Esophagus squamous epithelium (tissue), 5 donors: ENCODE measurements at regions not wholly inside any gene's neighbourhood (a gene's known extent, or its start where the extent isn't known, plus 50 kb on each side); places are given as distances from the start of the nearest gene placed in this dataset.
A peak's percentile ranks its signal among the peaks of the same experiment; 100 is the strongest.

Source experiments
- DNase-seq: peaks from one replicate; lab custom pipeline; 2025; lab: John Stamatoyannopoulos, UW
- H3K27ac ChIP-seq, 4 donors: fragments of 200-600 bp; sonication (generic); one replicate each; pipeline ENCODE4 v1.5.1; 2016 to 2019; ENCODE audit warnings: mild to moderate bottlenecking in 1 of 4
- H3K27me3 ChIP-seq, 4 donors: fragments of 200-600 bp; sonication (generic); 1 replicate in 3 of 4; 2 replicates in 1 of 4; pipeline versions ENCODE4 v1.5.1 to v1.6.0; 2017 to 2021; ENCODE audit warnings: antibody characterized with exemption in 1 of 4
- H3K36me3 ChIP-seq, 3 donors: fragments of 200-600 bp; sonication (generic); one replicate each; pipeline ENCODE4 v1.5.1; 2016 to 2019
- H3K4me1 ChIP-seq, 3 donors: fragments of 200-600 bp; sonication (generic); one replicate each; pipeline ENCODE4 v1.5.1; 2017 to 2019
- H3K4me3 ChIP-seq, 4 donors: fragments of 200-600 bp; sonication (generic); 1 replicate in 3 of 4; 2 replicates in 1 of 4; pipeline ENCODE4 v1.5.1; 2016 to 2019; ENCODE audit warnings: mild to moderate bottlenecking in 2 of 4, moderate library complexity in 1 of 4
- H3K9me3 ChIP-seq, 3 donors: fragments of 200-600 bp; sonication (generic); one replicate each; pipeline ENCODE4 v1.5.1; 2016 to 2019
- POLR2A ChIP-seq, 4 donors: fragments of 450-650 bp; IDR thresholded peaks; one replicate each; pipeline ENCODE4 v1.6.1; 2017; ENCODE audit warnings: antibody characterized with exemption in 4 of 4, mild to moderate bottlenecking in 4 of 4, moderate library complexity in 3 of 4
- WGBS, 2 donors: methylation state at CpG; one replicate each; pipeline ENCODE4 v1.1.5; 2018; 5-methylcytosine and 5-hydroxymethylcytosine counted together
- intact Hi-C: fragments of 100-400 bp; cut with DNase I; formaldehyde crosslinking; loops from one replicate; pipeline ENCODE4 v1.15.0; 2022
- TF ChIP-seq, protein P1 (sequence below), 6 experiments: fragments of 450-650 bp in 4 of 6; fragments of 200-600 bp in 2 of 6; sonication (generic) in 2 of 6; IDR thresholded peaks; one replicate each; pipeline ENCODE4 v1.5.1; 2016 to 2019; ENCODE audit warnings: antibody characterized with exemption in 6 of 6, mild to moderate bottlenecking in 4 of 6, moderate library complexity in 4 of 6
- donor health status: DM: yes; HTN: yes; CAD: no.

- no peak for DNase-seq
- no peaks in the 10 kb centered on the region for H3K9me3 ChIP-seq
- H3K4me1 ChIP-seq, result no peaks in the 10 kb centered on the region
- peaks cover 0 to 4% (median 0%) of the 10 kb centered on the region in 4 donors for H3K27me3 ChIP-seq
- H3K27ac ChIP-seq, result no peak overlapping the region
- TF ChIP-seq POLR2A (IDR thresholded peaks at IDR 0.05), result no peak
- TF ChIP-seq, protein P1, sequence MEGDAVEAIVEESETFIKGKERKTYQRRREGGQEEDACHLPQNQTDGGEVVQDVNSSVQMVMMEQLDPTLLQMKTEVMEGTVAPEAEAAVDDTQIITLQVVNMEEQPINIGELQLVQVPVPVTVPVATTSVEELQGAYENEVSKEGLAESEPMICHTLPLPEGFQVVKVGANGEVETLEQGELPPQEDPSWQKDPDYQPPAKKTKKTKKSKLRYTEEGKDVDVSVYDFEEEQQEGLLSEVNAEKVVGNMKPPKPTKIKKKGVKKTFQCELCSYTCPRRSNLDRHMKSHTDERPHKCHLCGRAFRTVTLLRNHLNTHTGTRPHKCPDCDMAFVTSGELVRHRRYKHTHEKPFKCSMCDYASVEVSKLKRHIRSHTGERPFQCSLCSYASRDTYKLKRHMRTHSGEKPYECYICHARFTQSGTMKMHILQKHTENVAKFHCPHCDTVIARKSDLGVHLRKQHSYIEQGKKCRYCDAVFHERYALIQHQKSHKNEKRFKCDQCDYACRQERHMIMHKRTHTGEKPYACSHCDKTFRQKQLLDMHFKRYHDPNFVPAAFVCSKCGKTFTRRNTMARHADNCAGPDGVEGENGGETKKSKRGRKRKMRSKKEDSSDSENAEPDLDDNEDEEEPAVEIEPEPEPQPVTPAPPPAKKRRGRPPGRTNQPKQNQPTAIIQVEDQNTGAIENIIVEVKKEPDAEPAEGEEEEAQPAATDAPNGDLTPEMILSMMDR (IDR thresholded peaks at IDR 0.05), result no peak
- WGBS, 2 donors, result 55 to 60% methylated on average over 5 of the region's 5 CpGs
- no peaks in the 10 kb centered on the region for H3K36me3 ChIP-seq
- intact Hi-C loops, result no loop called here
- no peak overlapping the region for H3K4me3 ChIP-seq
Measured at GRCh38 chr11:18878211-18878610, 61.0 kb downstream of the MRGPRX1 start.

DNA sequence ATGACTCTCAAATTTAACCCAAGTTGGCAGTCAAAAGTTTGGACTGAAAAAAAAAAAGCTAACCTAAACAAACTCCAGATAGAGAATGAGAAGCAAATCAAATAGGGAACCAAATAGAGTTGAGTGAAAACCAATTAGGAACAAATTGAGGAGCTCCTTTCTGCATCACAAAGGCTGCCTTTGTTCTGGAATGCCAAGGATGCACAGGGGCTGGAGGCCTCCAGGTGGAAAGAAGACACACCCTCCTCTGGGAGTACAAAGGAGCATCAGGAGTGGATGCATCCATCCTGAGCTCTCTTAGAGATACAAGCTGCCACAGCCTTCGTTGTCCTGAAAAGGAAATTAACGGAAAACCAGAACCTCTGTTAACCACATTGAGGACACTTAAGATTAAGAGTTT, 73.3 kb downstream of the MRGPRX1 start:
- H3K4me3 ChIP-seq, result no peak overlapping the region
- H3K9me3 ChIP-seq, result no peaks in the 10 kb centered on the region
- intact Hi-C loops, result no loop called here
- H3K27me3 ChIP-seq, result peaks cover 0 to 18% (median 0%) of the 10 kb centered on the region in 4 donors
- H3K36me3 ChIP-seq, result no peaks in the 10 kb centered on the region
- DNase-seq, result no peak
- TF ChIP-seq, protein P1 (IDR thresholded peaks at IDR 0.05), result no peak
- TF ChIP-seq POLR2A (IDR thresholded peaks at IDR 0.05), result no peak
- 77 to 86% methylated on average over 2 of the region's 2 CpGs for WGBS, 2 donors
- no peak overlapping the region for H3K27ac ChIP-seq
- H3K4me1 ChIP-seq, result no peaks in the 10 kb centered on the region

DNA sequence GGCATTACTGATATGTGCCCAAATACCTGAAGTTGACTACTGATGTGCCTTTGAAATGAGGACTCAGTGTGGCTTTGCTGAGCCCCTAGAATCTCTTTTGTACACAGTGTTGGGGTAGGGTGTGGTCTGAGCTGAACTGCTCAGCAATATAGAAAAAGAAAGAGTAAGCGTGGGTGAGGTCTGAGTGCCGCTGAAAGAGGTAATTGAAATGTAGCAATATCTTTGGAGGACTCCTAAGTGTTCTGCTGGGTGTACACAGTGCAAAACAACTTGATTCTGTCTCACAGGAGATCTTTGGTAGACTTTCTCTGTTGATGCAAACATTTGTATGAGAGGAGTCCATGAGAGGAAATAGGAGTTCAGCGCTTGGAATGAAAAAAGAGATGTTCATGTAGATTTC, 73.7 kb upstream of the PTPN5 start:
- 49 to 70% methylated on average over 3 of the region's 3 CpGs for whole genome bisulfite sequencing, 2 donors
- H3K27me3 ChIP-seq, result peaks cover 0 to 18% (median 0%) of the 10 kb centered on the region in 4 donors
- H3K4me3 ChIP-seq, result no peak overlapping the region
- H3K9me3 ChIP-seq, result no peaks in the 10 kb centered on the region
- TF ChIP-seq POLR2A (IDR thresholded peaks at IDR 0.05), result no peak
- TF ChIP-seq, protein P1 (IDR thresholded peaks at IDR 0.05), result no peak
- no peak for DNase-seq
- no peaks in the 10 kb centered on the region for H3K4me1 ChIP-seq
- no peaks in the 10 kb centered on the region for H3K36me3 ChIP-seq
- intact Hi-C loops, result no loop called here
- no peak overlapping the region for H3K27ac ChIP-seq

DNA sequence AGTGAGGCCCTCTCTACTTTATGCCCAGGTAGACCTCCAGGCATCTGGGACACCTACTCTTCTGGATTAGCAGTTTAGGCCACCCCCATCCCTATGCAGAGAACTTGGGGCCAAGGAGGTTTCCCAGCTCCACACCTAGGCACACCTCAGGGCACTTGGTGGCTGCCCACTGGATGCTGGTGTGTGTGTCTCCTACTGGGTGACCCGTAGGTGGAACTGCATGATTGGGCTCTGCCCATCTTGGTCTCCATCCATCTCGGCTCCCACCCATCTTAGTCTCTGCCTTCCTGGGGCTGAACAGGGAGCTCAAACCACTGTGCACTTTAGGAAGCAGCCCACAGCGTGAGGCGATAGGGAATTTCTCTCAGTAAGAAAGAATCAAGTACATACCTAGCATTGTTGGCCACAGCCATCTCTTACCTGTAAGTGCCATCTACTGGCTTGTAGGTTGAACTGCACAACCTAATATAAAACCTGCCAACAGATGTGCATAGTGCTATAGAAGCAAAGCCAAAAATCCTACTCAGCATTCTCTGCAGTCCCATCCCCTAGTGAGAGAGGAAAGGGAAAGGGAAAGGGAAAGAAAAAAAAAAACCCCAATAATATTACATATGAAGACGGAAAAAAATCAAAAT, 61.6 kb upstream of the PTPN5 start:
- Histone ChIP-seq H3K9me3 (no peaks in the 10 kb centered on the region), H3K4me1 (no peaks in the 10 kb centered on the region), H3K27ac (no peak overlapping the region), H3K36me3 (no peaks in the 10 kb centered on the region), H3K4me3 (no peak overlapping the region), H3K27me3 (no peaks in the 10 kb centered on the region)
- WGBS, 2 donors, result 10 to 16% methylated on average over 2 to 4 of the region's 5 CpGs
- intact Hi-C loops, result no loop called here
- DNase-seq, result no peak
- no peak for TF ChIP-seq POLR2A (IDR thresholded peaks at IDR 0.05)
- TF ChIP-seq, protein P1 (IDR thresholded peaks at IDR 0.05), result peak in 4 of 6 experiments; percentile 27 to 67 (median 30)

GRCh38 chr11:18849406-18849805, 57.8 kb upstream of the PTPN5 start:
- Histone ChIP-seq H3K36me3 (no peaks in the 10 kb centered on the region), H3K9me3 (no peaks in the 10 kb centered on the region), H3K4me1 (no peaks in the 10 kb centered on the region), H3K27me3 (peaks cover 0 to 3% (median 0%) of the 10 kb centered on the region in 4 donors), H3K4me3 (no peak overlapping the region), H3K27ac (no peak overlapping the region)
- WGBS, 2 donors, result 88 to 91% methylated on average over 1 of the region's 1 CpG
- no peak for DNase-seq
- intact Hi-C loops, result no loop called here
- TF ChIP-seq, protein P1 (IDR thresholded peaks at IDR 0.05), result no peak
- no peak for TF ChIP-seq POLR2A (IDR thresholded peaks at IDR 0.05)
